GM18907 (cell line): ENCODE measurements at regions not wholly inside any gene's neighbourhood (a gene's known extent, or its start where the extent isn't known, plus 50 kb on each side); places are given as distances from the start of the nearest gene placed in this dataset.
A peak's percentile ranks its signal among the peaks of the same experiment; 100 is the strongest.

Source experiments
- ATAC-seq: cut with Tn5 transposase; IDR thresholded peaks from one replicate; pipeline ENCODE4 v1.9.1; 2021; ENCODE audit warnings: mild to moderate bottlenecking, moderate library complexity; ENCODE audit not compliant: unreplicated experiment

DNA sequence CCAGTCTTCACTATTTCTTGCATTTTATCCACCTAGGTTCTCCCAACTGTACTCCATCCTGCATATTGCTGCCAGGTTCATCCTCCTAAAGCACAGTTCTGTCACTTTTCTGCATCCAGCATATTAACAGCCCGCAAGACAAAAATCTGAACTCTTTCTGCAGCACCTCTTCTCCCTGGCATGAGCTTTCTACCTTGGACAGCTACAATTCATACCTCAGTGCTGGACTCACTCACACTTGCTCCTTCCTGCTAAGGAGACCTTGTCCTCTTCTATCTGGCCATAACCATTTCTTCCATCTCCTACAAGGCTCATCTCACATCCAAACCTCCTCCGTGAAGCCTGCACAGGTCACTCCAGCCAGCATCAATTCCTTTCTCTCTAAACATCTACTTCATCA is 170.1 kb upstream of the GRIP1 start:
- no peak for ATAC-seq

DNA sequence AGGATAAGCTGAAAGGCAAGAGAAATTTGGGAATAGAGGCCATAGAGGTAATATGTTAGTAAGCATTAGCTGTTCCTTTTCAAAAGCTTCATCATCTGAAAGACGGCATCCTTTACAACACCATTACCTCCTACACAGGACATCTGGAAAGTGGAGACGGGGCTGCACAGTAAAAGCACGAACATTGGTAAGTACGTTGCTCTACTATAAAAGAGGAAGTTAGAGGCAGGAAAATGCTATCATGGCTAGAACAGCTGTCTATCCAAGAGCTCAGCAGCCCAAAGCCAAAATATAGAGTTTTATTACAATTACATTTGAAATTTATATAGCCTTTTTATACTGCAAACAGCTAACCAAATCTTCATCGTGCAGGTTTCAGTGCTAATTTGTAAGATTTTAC is 172.3 kb upstream of the GRIP1 start:
- no peak for ATAC-seq

DNA sequence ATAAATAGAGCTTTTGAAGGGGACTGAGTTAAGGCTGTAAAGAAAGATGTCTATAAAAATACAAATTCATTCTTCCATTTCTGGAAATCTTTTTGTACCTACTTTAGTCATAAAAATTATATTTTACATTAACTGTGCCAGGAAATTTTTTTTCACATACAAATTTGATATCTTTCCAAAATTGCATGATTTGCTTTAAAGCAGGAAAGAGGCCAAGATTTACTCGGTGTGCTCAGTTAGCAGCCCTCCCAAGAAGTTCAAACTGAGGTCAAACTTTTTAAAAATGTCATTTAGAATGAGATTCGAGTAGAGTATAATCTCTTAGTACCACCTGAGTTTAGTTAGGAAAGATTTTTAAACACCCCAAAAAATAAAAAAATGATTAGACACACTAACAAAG is 173.2 kb upstream of the GRIP1 start:
- ATAC-seq: no peak

DNA sequence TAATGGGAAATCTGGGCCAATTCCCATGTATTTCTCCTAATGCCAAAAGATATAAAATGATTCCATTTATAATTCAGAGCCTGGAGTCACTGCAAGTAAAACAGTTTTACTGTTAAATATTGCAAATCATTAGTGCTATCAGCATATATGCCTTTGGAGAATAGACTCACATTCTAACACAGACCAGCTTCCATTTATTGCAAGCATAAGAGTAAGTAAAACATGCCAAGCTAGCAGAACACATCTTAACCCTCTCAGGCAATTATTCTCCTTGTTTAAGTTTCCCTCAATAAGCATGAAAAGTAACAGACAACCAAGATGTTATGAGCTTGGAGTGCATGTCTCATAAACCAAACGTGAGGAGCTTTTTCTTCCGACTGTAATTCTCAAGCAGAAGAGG is 173.9 kb upstream of the GRIP1 start:
- ATAC-seq: no peak

DNA sequence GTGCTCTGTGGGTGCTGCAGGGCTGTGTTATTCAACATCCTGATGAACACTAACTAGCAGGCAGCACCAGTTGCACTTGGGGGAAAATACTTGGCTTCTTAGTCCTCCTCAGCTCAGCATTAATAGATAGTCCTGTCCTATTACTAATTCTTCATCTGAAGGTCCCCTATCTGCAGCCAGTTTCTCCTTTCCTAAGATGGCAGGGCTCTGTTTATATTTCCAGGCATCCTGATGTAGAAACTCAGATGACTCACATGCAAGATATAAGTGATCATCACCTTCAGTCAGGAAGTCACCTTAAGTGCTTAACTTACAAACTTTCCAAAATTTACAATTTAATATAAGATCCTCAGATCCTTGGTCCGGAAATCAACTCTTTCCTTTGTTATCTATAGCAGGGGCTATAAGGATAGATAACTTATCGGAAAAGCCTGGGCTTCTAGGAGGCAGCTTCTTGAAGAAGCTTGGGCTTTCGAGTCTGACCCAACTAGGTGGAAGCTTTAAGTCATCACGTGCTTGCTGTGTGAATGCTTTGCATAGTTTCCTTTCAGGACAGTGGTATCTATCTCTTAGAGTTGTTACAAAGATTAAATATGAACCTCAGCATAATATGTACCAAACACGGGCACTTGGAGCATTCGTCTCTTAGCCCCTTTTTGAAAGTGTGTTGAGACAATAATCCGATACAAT is 181.0 kb upstream of the GRIP1 start:
- no peak for ATAC-seq

DNA sequence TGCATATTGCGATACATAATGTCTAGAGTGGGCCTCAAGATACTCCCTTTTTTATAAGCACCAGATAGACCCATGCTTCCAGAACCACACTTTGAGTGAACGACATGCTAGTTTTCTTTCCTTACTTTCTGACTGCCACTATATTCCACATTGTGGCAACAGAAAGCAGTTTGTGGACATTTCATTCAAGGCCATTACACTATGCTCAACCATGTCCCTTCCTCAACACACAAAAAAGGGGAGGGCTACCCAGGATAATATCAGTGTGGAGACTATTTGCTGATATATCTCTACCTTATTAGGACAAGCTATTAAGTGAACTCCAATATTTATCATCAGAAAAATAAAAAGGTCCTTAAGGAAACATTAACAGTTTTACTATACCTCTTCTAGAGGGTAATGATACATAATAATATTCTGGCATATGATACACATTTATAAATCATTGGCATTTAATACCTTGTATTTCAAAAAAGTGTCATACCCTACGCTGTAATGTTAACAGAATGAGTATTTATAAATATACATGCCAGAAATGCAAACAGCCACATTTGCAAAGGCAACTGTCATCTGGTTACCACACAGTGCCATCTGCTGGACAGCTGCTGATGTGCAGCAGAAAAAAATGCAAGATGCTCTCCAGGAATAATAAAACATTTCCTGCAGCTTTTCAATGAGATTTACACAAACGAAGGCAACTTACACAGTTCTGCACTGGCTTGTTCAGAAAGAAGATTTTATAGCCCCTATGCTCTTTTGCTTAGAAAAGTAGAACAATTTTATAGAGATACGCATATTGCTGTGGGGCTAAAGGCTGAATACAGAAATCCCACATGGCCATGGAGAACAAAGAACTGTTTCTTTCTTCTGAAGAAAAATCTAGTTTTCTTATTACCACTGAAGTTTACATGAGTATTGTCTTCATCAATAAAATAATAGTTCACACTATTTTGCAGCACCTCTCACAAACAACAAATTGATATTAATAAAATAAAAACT is 182.2 kb upstream of the GRIP1 start:
- peak; percentile 78 for ATAC-seq

DNA sequence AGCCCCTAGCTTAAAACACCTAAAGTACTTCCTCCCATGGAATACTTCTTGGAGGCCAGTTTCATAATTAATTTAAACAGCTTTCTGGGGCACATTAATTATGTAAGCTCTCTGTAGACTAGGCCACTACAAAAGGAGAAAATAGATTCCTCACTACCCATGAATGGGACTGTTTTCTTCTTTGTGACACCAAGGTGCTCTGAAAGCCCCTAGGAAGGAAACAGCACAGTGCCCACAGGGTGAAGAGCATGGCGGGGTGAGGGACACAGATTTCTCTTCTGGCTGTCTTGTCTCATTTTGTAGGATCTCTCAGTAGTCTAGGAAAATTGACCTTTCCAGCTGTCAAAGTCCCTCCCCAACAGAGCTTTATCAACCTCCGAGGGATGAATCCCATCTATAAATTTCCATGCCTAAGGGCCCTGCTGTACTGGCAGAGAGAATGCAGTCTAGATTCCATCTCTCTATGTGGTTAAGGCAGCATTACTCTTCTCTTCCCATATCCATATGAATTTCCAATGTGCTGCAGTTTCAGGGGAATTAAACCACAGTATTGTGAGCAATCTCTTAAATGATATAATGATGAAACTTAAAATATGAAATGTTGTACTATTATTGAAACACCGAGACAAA is 183.6 kb upstream of the GRIP1 start:
- no peak for ATAC-seq

DNA sequence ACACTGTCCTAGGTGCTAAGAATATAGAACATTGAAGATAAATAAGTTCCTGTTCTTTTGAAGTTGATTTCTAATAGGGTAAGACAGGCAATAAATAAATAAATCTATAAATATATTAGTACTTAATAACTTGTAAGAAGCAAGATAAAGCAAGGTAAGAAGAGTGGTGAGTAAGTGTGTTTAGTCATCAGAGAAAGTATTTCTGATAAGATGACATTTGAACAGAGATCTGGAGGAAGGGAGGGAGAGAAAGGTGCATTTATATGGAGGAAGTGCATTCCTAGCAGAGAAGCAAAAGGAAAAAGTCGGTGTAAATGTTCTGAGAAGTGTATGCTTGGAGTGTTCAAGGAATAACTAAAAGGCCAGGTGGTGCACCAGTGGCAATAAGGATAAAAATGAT is 184.4 kb upstream of the GRIP1 start:
- no peak for ATAC-seq

DNA sequence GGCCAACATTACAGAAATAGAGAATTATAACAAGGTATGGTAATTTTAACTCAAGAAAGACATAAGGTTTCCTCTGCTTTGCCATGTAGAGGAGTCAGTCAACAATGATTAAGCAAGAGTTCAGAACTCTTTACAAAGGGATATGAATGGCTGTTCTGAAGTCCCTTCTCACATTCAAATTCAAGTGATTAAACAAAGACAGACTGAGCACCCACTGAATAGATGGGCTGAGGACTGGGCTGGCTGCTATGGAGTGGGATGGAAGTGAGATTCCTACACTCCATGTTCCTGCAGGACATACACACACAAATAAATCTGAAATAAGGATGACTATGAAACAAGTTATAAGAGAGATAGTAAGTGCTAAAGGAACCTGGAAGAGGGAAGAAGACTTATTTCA is 199.0 kb upstream of the GRIP1 start:
- ATAC-seq: no peak

DNA sequence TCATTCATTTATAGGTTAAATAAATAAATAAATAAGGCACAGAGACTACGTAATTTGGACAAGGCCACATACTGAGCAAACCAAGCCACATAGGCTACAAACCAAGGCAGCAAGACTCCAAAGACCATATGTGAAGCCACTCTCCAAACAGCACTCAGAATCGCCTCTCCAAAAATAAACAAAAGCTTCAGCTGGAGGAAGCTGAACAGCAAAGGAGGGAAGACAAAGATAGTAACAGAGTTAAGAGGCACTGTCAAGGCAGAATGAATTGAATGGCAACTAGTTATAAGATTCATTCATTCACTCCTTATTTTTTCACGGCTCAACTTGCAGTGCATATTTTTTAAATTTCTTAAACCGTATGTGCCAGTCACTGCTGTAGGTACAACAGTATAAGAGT is 200.5 kb upstream of the GRIP1 start:
- ATAC-seq: no peak

DNA sequence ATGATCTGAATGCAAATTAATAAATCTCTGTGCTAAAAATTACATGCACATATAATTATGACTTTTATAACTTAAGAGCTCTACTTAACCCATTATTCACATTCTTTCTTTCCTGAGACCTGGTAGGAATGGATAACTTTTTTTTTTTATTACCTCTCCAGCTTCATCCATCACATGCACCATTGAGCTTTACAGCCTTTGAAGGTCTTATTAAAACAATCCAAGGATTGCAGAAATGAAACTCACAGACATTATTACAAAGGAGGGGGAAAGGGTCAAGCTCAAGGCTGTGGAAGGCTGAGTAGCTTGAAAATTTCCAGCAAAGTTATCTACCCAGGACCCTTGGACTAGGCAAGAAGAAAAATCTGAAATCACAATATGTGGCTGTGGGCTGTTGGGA is 202.5 kb upstream of the GRIP1 start:
- no peak for ATAC-seq

DNA sequence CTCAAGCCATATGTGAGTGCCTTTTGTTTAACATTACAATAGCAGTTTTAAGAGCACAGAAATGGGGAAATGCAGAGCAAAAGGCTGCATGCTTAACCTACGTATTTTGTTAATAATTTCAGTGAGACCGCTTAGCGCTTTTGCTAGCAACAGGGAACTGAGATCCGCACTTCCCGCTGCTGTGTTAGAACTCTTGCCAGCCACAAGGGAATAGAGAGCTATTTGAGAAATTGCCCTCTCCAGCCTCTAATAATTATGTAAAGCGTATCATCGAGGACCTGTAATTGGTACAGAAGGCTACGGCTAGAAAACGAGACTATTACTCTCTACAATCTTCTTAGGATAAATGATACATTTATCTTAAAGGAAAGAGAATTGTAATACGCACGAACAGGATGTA is 205.2 kb upstream of the GRIP1 start:
- no peak for ATAC-seq

DNA sequence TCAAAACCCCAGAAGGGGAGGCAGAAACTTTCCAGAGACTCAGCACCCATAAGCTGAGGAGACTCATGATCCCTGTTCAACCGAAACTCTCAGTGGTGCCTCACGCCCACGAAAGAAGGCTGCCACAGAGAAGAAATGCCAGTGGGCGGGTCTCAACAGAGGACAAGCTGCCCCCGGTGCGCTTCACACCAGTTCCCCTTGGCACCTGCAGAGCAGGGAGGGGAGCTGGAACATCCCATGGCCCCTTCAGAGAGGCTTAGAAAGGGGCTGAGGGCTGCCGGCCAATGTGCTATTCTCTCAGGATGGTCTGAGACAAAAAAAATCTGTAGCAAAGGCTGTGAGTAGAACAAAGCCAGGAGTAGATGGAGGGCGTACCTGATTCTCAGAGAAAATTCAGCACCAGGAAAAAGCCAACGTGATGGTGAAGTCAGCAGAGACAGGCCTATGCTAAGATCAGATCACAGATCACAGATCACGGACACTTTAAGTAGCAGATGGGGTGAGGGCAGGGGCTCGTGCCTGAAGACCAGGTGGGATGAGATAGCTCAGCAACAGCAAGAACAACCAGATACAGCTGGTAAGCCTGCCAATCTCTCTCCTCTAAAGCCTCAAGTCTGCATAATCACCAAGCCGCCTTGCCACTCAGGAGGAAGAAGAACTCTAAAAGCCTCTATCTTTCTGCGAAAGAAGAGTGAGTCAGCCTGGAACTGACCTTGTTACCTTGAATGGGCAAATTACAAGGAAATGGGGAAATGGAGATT is 206.4 kb upstream of the GRIP1 start:
- ATAC-seq: no peak

DNA sequence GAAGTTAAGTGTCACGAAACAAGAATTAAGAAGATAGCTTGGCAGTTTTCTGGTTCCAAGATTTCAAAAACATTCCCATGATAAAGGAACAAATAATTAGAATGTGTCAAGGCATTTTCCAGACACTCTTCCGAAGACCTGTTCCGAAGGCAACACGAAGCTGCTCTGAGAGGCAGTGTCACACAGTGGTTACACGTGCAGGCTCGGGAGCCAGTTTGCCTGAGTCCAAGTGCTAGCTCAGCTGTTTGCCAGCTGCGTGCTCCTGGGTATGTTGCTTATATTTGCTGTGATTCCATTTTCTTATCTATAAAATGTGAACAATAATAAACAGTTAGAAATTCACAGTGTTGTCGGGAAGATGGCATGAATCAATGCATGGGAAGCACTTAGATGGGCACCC is 217.9 kb upstream of the GRIP1 start:
- no peak for ATAC-seq

DNA sequence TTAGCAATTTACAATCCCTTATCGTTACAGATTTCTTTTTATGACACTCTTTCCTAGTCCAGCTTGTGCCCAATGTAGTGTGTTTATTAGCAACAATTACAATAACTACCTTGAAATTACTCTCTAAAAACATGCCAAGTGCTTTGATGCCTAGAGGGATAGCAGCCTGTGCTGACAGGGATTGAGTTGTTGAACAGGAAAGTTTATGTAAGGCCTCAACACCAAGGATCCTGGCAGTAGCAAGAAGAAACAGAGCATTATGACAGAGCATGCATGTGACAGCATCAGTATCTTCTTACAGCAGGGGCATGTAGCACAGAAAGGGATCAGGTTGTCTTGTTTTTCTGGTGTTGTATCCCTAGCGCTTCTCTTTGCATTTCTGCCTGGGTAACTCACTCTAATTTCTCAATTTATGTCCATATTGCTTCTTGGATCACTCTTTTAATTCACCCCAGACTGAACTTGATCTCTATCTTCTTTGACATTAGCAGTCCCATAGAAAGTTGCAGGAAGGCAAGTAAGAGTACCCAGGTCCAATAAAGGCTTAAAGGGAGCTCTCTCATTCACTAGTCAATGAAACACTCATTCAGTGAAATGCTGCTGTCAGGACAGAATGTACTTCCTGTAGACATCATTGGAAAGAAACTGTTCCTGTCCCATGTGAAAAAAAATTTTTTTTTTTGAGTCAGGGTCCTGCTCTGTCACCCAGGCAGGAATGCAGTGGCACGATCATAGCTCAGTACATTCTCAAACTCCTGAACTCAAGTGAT is 220.0 kb upstream of the GRIP1 start:
- ATAC-seq: no peak

DNA sequence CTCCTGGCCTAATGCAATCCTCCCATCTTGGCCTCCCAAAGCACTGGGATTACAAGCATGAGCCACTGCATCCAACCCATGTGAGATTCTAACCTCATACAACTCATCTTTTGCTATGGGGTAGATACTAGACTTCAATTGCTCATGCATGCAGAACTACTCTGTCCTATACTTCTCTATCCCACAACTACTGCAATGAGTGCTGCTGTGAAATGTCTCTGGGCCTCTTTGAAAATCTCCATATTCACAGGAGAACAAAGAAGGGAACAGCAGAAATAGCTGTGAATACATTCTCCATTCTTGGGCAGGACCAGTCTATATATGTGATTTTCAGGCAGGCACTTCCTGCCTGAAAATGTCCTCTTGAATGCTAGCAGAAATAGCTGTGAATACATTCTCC is 220.7 kb upstream of the GRIP1 start:
- ATAC-seq: no peak

DNA sequence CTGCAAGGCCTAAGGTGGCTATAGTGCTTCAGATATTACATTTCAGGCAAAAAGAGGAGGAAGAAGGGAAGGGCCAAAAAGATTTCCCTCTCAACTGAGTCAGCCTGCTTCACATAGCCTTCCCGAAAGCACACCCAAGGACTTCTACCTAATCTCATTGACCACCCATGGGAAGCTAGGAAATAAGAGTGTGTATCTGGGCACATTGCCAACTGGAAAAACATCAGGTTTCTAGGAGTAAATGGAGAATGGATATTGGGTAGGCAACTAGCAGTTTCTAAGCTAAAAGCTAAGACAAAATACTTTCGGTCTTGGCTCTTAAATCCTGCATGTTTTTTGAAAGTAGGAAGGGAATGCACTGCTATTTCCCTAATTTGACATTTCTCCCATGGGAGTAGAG is 221.7 kb upstream of the GRIP1 start:
- ATAC-seq: no peak

DNA sequence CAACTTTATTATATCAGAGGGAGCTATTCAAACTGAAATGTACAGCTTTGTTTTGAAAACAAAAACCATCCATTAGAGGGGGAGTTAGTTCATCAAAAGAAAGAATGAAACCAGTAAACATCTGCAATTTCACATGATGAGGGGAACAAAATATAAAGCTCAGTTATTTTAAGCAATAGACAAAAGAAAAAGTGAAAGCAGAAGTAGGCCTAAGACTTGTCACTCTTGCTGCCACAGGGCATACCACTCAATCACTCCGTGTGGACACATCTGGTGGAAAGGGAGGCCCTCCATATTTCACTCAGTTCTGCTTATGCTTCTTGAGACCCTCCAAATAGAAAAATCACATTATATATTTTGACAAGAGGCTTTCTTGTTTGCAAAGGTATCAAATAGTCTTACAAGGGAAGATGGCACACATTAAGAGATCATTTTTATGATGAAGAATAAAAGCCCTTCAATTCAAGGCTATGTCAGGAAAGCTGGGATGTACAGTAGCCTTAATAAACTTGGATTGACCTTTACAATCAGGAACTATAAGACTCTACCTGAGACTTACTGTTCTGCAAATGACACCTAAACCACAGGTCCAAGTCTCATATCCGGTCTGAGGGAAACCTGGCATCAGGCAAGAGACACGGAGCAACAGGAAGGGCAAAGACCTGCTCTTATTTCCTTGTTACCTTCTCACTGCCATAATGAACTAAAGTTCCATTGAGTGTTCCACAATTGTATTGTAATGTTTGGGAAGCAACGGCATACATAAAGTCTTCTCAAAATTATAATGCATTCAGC is 222.5 kb upstream of the GRIP1 start:
- peak; percentile 94 for ATAC-seq

DNA sequence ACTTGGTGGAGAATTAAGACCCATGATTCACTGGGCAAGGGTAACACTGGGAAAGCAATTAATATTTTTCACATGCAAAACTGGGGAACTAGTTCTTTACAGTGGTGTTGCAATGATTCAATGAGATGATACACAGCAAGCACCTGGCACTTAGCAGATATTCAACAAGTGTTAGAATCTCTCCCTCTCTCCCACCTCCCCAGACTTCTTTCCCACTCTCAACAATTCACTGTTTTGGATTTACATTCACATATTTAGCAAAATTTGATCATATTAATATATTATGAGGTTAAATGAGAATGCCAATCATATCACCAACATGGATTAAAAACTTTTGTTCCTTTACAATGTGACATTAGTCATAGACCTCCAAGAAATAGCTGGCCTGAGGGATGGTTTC is 223.1 kb upstream of the GRIP1 start:
- ATAC-seq: no peak
